Upper lobe of right lung (tissue), 1 donor: ENCODE measurements at regions not wholly inside any gene's neighbourhood (a gene's known extent, or its start where the extent isn't known, plus 50 kb on each side); places are given as distances from the start of the nearest gene placed in this dataset.

Experiments
- ATAC-seq: fragments of 200-7000 bp; cut with Tn5 transposase; one replicate; pipeline ENCODE4 v1.9.1; 2020; ENCODE audit warnings: mild to moderate bottlenecking, moderate library complexity
- DNase-seq: peaks from one replicate; pipeline ENCODE4 v3.0.0-alpha.2; 2020
- H3K27ac ChIP-seq: fragments of 200-600 bp; one replicate; pipeline ENCODE4 v1.8.0; 2022
- H3K27me3 ChIP-seq: fragments of 200-600 bp; one replicate; pipeline ENCODE4 v1.8.0; 2022; ENCODE audit warnings: mild to moderate bottlenecking
- H3K36me3 ChIP-seq: fragments of 200-600 bp; one replicate; pipeline ENCODE4 v1.8.0; 2022
- H3K4me1 ChIP-seq: fragments of 200-600 bp; one replicate; pipeline ENCODE4 v1.8.0; 2022
- H3K4me3 ChIP-seq: fragments of 200-600 bp; one replicate; pipeline ENCODE4 v1.8.0; 2022; ENCODE audit warnings: mild to moderate bottlenecking
- H3K9me3 ChIP-seq: fragments of 200-600 bp; one replicate; pipeline ENCODE4 v1.8.0; 2022
- intact Hi-C: fragments of 100-400 bp; cut with DNase I; formaldehyde crosslinking; loops from one replicate; pipeline ENCODE4 v1.11.0; 2022
- TF ChIP-seq, protein P1 (sequence below): fragments of 200-600 bp; IDR thresholded peaks from one replicate; pipeline ENCODE4 v1.8.0; 2022; ENCODE audit warnings: antibody characterized with exemption
- donor health status: DM: no; HTN: yes; CAD: no; lungs with severe emphysema.

DNA sequence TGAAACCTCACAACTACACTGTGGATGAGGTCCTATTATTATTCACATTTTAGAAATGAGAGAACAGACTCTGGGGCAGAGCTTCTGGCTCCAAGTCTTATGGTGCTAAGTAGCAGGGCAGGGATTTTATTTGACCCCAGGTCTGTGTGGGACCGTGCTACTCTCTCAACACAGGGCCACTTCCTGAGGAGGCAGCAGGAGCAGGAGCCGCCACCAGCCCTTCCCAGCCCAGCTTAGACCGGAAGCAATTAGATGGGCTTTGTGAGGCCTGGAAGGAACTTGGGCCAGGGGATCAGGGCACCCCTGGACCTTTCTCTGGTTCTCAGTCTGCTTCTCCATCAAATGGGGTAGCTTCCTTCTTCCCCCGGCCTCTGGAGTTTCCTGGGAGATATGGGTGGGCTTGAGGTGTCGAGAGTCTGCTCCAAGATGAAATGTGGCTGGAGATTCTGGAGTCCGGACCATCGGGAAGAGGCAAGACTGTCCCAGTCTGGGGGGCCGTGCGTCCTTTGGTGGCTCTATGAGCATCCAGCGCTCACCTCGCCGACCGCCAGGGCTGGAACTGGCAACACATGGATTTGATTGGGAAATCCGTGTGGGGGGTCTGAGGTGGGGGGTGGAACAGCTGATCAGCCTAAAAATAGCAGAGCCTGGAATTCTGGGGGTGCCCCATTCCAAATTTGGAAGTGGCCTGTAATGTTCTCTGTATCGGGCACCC is 136.8 kb downstream of the FOXD2 start:
- Histone ChIP-seq H3K9me3 (no peaks in the 10 kb centered on the region), H3K27ac (no peak overlapping the region), H3K4me3 (no peak overlapping the region), H3K27me3 (no peaks in the 10 kb centered on the region), H3K36me3 (no peaks in the 10 kb centered on the region), H3K4me1 (peaks cover 7% of the 10 kb centered on the region)
- intact Hi-C loops: no loop called here
- TF ChIP-seq, protein P1, sequence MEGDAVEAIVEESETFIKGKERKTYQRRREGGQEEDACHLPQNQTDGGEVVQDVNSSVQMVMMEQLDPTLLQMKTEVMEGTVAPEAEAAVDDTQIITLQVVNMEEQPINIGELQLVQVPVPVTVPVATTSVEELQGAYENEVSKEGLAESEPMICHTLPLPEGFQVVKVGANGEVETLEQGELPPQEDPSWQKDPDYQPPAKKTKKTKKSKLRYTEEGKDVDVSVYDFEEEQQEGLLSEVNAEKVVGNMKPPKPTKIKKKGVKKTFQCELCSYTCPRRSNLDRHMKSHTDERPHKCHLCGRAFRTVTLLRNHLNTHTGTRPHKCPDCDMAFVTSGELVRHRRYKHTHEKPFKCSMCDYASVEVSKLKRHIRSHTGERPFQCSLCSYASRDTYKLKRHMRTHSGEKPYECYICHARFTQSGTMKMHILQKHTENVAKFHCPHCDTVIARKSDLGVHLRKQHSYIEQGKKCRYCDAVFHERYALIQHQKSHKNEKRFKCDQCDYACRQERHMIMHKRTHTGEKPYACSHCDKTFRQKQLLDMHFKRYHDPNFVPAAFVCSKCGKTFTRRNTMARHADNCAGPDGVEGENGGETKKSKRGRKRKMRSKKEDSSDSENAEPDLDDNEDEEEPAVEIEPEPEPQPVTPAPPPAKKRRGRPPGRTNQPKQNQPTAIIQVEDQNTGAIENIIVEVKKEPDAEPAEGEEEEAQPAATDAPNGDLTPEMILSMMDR: no peak
- ATAC-seq (no peak), DNase-seq (no peak)

DNA sequence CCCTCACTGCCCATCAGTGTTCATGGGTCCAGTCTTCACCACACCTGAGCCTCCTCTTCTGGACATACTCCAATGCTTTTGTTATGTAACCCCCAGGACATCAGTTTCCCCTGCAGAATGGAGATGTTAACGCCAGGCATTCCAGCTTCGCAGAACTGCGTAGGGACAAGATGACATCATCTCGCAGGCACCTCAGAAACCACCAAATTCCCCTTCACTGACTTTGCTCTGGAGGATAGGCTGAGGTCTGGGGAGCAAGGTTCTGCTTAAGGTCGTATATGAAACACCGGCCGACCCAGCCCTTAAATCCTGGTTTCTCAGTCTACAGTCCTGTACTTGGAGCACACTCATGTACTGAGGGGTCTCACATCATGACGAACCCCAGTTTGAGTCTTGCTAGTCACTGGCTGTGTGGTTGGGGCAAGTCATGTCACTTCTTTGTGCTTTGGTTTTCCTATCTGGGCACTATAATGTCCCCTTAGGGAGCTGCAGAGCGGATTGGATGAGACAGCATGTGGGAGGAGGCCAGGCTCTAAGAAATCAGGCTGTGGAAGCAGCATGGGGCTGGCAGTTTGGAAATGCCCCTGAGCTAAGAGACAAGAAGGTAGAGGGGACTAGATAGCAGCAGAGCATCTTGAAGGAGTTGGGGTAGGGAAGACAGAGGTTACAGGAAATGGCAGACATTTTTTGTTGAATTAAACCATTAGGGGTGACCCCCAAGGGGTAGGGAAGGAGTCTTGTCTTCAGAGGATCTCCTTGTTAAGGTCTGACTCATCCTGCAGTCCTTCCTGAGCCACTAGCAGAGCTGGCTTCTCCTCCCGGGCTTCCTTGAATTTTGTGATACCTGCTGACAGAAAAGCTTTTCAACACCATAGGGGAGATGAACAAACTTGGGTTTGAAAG is 138.3 kb downstream of the FOXD2 start:
- intact Hi-C loops: no loop called here
- H3K9me3 ChIP-seq: no peaks in the 10 kb centered on the region
- H3K27ac ChIP-seq: no peak overlapping the region
- peaks cover 4% of the 10 kb centered on the region for H3K27me3 ChIP-seq
- H3K4me1 ChIP-seq: no peaks in the 10 kb centered on the region
- H3K4me3 ChIP-seq: no peak overlapping the region
- no peak for ATAC-seq
- H3K36me3 ChIP-seq: no peaks in the 10 kb centered on the region
- no peak for DNase-seq
- TF ChIP-seq, protein P1: no peak

DNA sequence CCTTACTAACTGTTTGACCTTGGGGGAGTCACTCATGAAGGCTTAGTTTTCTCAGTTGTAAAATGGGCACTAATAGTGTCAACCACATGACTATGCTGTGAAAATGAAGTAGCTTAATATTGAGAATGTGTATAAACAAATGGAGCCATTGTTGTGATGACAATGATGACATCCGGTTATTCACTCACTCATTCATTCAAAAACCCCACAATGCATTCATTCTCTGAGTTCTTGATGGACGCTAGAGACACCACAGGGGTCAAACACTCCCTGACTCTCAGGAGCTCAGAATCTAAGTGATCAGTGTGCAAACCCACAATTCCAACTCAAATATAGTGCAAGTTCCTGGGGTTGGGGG is 138.9 kb downstream of the FOXD2 start:
- Histone ChIP-seq H3K9me3 (no peaks in the 10 kb centered on the region), H3K4me3 (no peak overlapping the region), H3K27me3 (peaks cover 4% of the 10 kb centered on the region), H3K27ac (no peak overlapping the region), H3K4me1 (no peaks in the 10 kb centered on the region), H3K36me3 (no peaks in the 10 kb centered on the region)
- intact Hi-C loops: no loop called here
- DNase-seq (no peak), ATAC-seq (no peak)
- TF ChIP-seq, protein P1: no peak

DNA sequence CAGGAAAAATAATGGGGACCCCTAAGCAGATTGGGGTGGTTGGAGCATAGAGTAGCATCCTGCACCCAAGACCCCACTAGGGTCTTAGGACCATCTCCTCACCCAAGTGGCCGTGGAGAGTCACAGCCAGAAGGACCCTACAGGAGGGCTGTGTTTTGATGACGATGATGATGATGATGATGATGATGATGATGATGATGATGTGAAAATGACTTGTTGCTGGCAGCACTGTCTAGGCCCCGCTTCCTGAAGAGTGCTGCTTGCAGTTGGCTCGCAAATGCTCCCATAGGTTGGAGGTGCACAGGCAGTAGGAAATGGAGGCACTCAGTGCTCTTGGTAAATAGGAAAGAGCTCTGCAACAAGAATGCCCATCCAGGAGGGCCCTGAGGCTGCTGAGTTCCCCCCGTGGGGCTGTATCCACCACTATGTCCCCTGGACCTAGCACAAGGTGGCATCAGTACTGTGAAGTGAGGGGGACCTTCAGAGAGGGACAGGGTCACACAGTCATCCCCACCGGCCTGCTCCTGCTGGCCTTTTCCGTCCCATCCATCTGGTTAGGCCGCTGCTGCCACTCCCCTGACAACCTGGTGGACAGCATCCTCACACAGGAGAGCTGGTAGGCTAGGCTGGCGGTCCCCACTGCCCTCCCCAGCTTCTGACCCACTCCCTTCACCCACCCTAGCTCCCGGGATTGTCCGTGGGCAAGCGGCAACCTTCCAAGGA is 139.6 kb downstream of the FOXD2 start:
- Histone ChIP-seq H3K36me3 (no peaks in the 10 kb centered on the region), H3K4me3 (no peak overlapping the region), H3K27me3 (peaks cover 4% of the 10 kb centered on the region), H3K27ac (no peak overlapping the region), H3K4me1 (no peaks in the 10 kb centered on the region), H3K9me3 (no peaks in the 10 kb centered on the region)
- DNase-seq: no peak
- peak; percentile 6 for ATAC-seq
- intact Hi-C loops: no loop called here
- TF ChIP-seq, protein P1: no peak

DNA sequence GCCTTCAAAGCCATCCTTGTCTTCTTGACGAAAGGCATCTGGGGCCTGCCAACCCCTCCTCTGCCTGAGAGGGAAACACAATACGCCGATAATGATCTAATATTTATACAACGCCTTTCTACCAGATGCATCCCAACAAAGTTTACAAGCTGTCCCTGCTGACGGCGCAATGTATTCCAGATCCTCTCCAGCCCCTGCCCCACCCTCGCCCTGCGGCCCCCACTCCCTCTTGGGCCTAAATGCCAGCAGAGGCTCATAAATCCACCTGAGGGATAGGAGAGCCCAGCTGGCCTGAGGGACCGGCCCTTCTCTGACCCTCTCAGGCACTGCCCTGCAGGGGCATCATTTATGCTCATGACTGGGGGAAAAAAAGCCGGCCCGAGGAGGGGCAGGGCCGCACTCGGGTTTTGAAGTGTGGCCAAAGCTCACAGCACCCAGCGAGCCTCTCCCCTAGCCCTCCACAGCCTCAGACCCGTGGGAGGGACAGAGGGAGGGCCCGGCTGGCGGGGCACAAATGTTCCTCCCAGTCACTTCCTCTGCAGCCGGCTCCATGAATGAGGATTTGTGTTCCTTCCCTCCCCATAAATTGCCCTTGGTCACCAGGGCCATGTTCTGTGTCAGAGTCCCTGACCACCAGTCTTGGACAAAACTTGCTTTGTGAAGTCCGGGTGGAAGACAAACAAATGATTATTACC is 140.3 kb downstream of the FOXD2 start:
- H3K4me1 ChIP-seq: no peaks in the 10 kb centered on the region
- TF ChIP-seq, protein P1: no peak
- H3K4me3 ChIP-seq: no peak overlapping the region
- H3K36me3 ChIP-seq: no peaks in the 10 kb centered on the region
- peak overlapping the region; percentile 58 for H3K27ac ChIP-seq
- no peaks in the 10 kb centered on the region for H3K9me3 ChIP-seq
- peak; percentile 45 for ATAC-seq
- DNase-seq: no peak
- peaks cover 4% of the 10 kb centered on the region for H3K27me3 ChIP-seq
- intact Hi-C loops: no loop called here
